Testis (tissue), 2 donors: ENCODE measurements at regions not wholly inside any gene's neighbourhood (a gene's known extent, or its start where the extent isn't known, plus 50 kb on each side); places are given as distances from the start of the nearest gene placed in this dataset.

Source experiments
- CTCF ChIP-seq, 3 experiments: fragments of 450-650 bp in 2 of 3; fragments of 200-600 bp in 1 of 3; sonication (generic) in 1 of 3; IDR thresholded peaks; one replicate each; pipeline ENCODE4 v1.5.1; 2016 to 2019; ENCODE audit warnings: antibody characterized with exemption in 3 of 3, mild to moderate bottlenecking in 2 of 3, moderate library complexity in 1 of 3
- POLR2A ChIP-seq: fragments of 450-650 bp; IDR thresholded peaks from one replicate; pipeline ENCODE4 v1.6.1; 2017; ENCODE audit warnings: antibody characterized with exemption, mild to moderate bottlenecking, moderate library complexity

- no peak for TF ChIP-seq CTCF (IDR thresholded peaks at IDR 0.05)
- no peak for TF ChIP-seq POLR2A
These were observed 259.4 kb downstream of the AUH start for GRCh38 chr9:91102269-91102668.
